ENCODE measurements at regions not wholly inside any gene's neighbourhood (a gene's known extent, or its start where the extent isn't known, plus 50 kb on each side); places are given as distances from the start of the nearest gene placed in this dataset.

DNA sequence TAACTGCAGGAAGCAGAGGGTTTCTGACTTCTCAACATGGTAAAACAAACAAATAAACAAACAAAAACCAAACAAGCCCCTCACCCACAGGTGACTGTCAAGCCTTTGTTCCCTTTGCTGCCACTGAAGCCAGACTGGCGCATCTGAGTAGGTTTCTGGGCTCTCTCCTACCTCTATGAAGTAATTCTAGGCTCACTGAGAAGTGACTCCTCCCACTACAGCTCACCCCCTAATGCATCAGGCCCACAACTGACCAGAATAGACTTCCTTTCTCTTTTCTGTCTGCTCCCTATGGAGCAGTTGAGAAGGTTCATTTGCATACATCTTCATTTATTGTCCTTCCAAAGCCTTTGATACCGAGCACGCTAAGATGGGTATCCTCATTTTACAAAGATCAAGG is 77.0 kb upstream of the CCL2 start:
- H3K27ac ChIP-seq, result no peak overlapping the region
- TF ChIP-seq, protein P1, sequence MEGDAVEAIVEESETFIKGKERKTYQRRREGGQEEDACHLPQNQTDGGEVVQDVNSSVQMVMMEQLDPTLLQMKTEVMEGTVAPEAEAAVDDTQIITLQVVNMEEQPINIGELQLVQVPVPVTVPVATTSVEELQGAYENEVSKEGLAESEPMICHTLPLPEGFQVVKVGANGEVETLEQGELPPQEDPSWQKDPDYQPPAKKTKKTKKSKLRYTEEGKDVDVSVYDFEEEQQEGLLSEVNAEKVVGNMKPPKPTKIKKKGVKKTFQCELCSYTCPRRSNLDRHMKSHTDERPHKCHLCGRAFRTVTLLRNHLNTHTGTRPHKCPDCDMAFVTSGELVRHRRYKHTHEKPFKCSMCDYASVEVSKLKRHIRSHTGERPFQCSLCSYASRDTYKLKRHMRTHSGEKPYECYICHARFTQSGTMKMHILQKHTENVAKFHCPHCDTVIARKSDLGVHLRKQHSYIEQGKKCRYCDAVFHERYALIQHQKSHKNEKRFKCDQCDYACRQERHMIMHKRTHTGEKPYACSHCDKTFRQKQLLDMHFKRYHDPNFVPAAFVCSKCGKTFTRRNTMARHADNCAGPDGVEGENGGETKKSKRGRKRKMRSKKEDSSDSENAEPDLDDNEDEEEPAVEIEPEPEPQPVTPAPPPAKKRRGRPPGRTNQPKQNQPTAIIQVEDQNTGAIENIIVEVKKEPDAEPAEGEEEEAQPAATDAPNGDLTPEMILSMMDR (conservative IDR thresholded peaks at IDR 0.05), result no peak; the same call in 1 of the 2 replicates
- no peak for TF ChIP-seq ZFX (IDR thresholded peaks at IDR 0.05)

DNA sequence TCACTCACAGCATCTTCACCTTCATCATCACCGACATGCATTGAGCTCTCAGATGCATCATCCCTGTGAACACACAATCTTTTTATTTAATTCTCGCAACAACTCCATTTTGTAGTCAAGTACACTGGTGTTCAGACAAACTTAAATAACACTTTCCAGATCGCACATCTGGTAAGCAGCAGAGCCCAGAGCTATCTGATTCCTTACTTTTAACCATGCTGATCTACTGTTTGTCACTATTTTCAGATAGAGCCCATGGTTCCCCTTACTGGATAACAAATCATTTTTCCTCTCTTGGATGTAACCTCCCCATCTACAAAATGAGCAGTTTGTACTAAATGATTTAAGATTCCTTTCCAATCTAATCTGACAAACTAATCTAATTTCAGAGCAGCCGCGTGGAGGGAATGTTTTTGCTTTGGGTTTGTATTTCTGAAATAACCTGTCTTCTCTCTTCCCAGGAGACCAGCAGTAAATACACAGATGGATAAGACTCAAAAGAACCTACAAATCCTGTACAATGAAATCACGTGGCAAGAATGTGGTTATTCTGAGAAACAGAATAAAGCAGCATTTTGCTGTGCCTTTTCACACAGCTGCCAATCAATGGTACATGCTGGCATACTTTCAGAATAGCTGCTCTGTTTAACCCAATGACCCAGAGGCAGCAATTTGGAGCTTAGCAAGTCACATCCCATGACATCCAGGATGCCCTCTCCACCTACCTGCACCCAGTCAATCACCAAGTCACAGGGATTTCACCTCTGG is 72.9 kb upstream of the CCL2 start:
- TF ChIP-seq ZFX (IDR thresholded peaks at IDR 0.05), result no peak
- TF ChIP-seq, protein P1 (conservative IDR thresholded peaks at IDR 0.05), result no peak
- no peak overlapping the region for H3K27ac ChIP-seq

DNA sequence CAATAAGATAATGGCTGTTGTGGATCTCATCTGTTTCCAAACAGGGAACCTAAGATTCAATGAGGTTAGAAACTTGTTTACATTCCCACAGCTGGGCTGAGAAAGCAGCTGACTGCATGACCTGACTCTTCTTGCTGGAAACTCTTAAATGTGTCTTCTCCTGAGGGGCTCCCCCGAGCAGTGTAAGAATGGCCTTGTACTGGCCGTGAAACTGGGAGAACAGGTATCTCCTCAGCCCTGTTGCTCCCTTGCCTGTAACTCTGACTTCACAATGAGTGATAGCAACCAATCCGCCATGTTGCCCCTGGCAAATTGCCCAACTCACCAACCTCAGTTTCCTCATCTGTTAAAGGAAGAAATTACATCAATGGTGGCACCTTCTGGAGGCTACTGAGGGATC is 59.1 kb upstream of the CCL2 start:
- no peak for TF ChIP-seq ZFX (IDR thresholded peaks at IDR 0.05)
- TF ChIP-seq, protein P1 (conservative IDR thresholded peaks at IDR 0.05), result no peak
- H3K27ac ChIP-seq, result no peak overlapping the region

DNA sequence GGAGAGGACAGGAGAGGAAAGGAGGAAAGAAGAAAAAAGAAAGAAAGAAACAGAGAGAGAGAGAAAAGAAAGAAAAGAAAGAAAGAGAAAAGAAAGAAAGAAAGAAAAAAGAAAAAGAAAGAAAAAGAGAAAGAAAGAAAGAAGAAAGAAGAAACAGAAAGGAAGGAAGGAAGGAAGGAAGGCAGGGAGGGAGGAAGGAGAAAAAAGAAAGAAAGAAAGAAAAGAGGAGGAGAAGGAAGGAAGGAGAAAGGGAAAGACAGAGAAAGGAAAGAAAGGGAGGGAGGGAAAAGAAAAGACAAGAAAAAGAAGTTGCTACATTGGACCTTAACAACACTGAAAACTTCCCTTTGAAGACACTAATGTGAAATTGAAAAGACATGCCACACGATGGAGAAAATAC is 56.6 kb upstream of the CCL2 start:
- no peak overlapping the region for H3K27ac ChIP-seq
- TF ChIP-seq, protein P1 (conservative IDR thresholded peaks at IDR 0.05), result no peak

DNA sequence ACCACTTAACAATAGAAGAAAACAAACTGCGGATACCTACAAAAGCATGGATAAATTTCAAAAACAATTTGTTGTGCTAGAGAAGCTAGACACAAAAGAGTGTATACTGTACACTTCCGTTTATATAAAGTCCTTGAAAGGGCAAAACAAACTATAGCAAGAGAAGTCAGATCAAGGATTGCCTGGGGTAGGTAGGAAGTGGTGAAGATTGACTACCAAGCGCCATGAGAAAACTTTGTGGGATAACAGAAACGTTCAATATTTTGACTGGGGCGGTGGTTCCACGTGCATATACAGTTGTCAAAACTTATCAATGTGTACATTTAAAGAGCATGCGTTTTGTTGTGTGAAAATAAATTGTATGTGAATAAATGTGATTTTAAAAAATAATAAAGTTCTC is 55.6 kb upstream of the CCL2 start:
- TF ChIP-seq ZFX (IDR thresholded peaks at IDR 0.05), result no peak
- TF ChIP-seq, protein P1 (conservative IDR thresholded peaks at IDR 0.05), result 0 out of 2 replicates have a peak, but pooled peaks have one; percentile 16

DNA sequence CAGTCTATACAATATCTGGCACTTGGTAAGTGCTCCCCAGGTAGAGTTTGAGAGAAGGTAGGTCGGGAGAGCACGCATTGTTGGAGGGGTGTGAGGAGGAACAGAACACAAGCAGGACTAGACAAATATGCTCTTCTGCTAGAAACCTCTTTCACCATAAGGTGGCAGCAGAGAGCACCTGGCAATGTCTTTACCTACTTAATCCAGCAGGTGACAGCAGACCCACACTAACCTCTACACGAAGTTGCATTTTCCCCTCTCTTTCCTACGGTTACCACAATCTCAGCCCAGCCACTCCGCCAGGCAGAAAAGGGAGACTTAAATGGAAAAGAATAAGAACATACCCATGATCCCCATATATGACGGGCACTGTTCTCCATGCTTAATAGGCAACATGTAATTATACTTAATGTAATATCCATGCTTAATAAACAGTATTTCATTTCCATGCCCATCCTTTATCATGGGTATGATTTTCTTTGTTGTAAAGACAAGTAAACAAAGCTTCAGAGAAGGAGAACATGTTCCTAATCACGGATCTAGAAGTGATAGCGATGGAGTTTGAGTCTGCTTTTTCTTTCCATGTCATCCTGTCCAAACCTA is 55.1 kb upstream of the CCL2 start:
- H3K27ac ChIP-seq, result no peak overlapping the region
- TF ChIP-seq, protein P1 (conservative IDR thresholded peaks at IDR 0.05), result peak; percentile 99
- TF ChIP-seq ZFX (IDR thresholded peaks at IDR 0.05), result no peak

More for the DNA sequence above, 55.6 kb upstream of the CCL2 start:
- H3K27ac ChIP-seq, result no peak overlapping the region

DNA sequence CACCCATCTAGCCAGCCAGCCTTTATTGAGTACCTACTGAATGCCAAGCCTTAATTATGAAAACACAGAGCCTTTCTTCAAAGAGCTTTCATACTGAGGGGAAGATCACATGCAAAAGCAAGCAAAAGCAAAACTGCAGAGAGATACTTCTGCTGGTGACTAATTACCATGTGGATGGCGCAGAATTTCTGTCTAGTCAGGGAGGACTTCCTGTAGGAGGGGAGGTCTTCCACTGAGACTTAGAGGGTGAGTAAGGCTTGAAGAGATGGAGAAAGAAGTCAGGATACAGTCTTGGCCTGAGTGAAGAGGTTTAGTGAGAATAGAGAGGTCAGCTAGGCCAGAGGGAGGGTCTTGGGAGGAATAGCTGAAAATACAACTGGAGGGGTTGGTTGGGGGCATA is 53.9 kb upstream of the CCL2 start:
- no peak overlapping the region for H3K27ac ChIP-seq
- TF ChIP-seq, protein P1 (conservative IDR thresholded peaks at IDR 0.05), result no peak
- TF ChIP-seq ZFX (IDR thresholded peaks at IDR 0.05), result no peak
